Stomach (tissue), 8 donors: ENCODE measurements at regions not wholly inside any gene's neighbourhood (a gene's known extent, or its start where the extent isn't known, plus 50 kb on each side); places are given as distances from the start of the nearest gene placed in this dataset.

Source experiments
- DNase-seq, 2 donors: peaks; one replicate each; pipeline versions ENCODE4 v3.0.0 to v3.0.0-alpha.2; 2013 to 2019
- H3K27ac ChIP-seq, 5 donors: fragments of 200-600 bp in 4 of 5; sonication (generic) in 4 of 5; one replicate each; pipeline ENCODE4 v1.5.1; 2013 to 2019; ENCODE audit warnings: mild to moderate bottlenecking in 1 of 5, moderate library complexity in 1 of 5
- H3K27me3 ChIP-seq, 3 donors: fragments of 200-600 bp; sonication (generic); one replicate each; pipeline ENCODE4 v1.5.1; 2017 to 2019; ENCODE audit warnings: mixed run types in 1 of 3
- H3K36me3 ChIP-seq, 4 donors: fragments of 200-600 bp; sonication (generic); 1 replicate in 3 of 4; 2 replicates in 1 of 4; pipeline ENCODE4 v1.5.1; 2016 to 2019
- H3K4me1 ChIP-seq, 4 donors: fragments of 200-600 bp; sonication (generic); one replicate each; pipeline ENCODE4 v1.5.1; 2016 to 2019
- H3K4me3 ChIP-seq, 4 donors: fragments of 200-600 bp; sonication (generic) in 3 of 4; one replicate each; pipeline ENCODE4 v1.5.1; 2016 to 2019; ENCODE audit warnings: mild to moderate bottlenecking in 1 of 4
- H3K9me3 ChIP-seq, 4 donors: fragments of 200-600 bp; sonication (generic); one replicate each; pipeline ENCODE4 v1.5.1; 2016 to 2019
- CTCF ChIP-seq, 7 experiments: fragments of 450-650 bp in 4 of 7; fragments of 200-600 bp in 3 of 7; sonication (generic) in 3 of 7; IDR thresholded peaks; one replicate each; pipeline ENCODE4 v1.5.1; 2016 to 2019; ENCODE audit warnings: antibody characterized with exemption in 7 of 7, control low read depth in 2 of 7, mild to moderate bottlenecking in 1 of 7
- EP300 ChIP-seq: sonication (generic); formaldehyde crosslinking; IDR thresholded peaks from one replicate; pipeline ENCODE4 v1.6.1; 2017; ENCODE audit warnings: antibody characterized with exemption
- POLR2A ChIP-seq, 4 donors: fragments of 450-650 bp; IDR thresholded peaks; one replicate each; pipeline ENCODE4 v1.6.1; 2016; ENCODE audit warnings: antibody characterized with exemption in 4 of 4, control low read depth in 2 of 4, mild to moderate bottlenecking in 1 of 4, moderate library complexity in 1 of 4
- POLR2AphosphoS5 ChIP-seq, 3 donors: sonication (generic); formaldehyde crosslinking; IDR thresholded peaks; one replicate each; pipeline ENCODE4 v1.6.1; 2016; ENCODE audit warnings: antibody characterized with exemption in 3 of 3
- WGBS, 5 donors: extraction: QIAGEN DNeasy Blood & Tissue Kit in 3 of 5; methylation state at CpG; one replicate each; pipeline versions ENCODE4 v1.1.5 to v1.1.7; 2013 to 2018; 5-methylcytosine and 5-hydroxymethylcytosine counted together
- intact Hi-C: fragments of 100-400 bp; cut with DNase I; formaldehyde crosslinking; loops from one replicate; pipeline ENCODE4 v1.15.1; 2023; ENCODE audit warnings: low total_unique reads
- donor health status: healthy with polysubstance abuse.
- donor health status: Bipolar disorder and iron deficiency.
- donor health status: healthy.

- no peak for DNase-seq
- TF ChIP-seq POLR2A (IDR thresholded peaks at IDR 0.05): no peak
- no peak for TF ChIP-seq EP300
- no peak for TF ChIP-seq POLR2AphosphoS5 (IDR thresholded peaks at IDR 0.05)
- no peak for TF ChIP-seq CTCF (IDR thresholded peaks at IDR 0.05)
- H3K4me1 ChIP-seq: no peaks in the 10 kb centered on the region
- H3K9me3 ChIP-seq: peaks cover 0 to 7% (median 4%) of the 10 kb centered on the region in 4 donors
- H3K4me3 ChIP-seq: no peak overlapping the region
- intact Hi-C loops: no loop called here
- no peaks in the 10 kb centered on the region for H3K36me3 ChIP-seq
- H3K27ac ChIP-seq: no peak overlapping the region
- 53 to 61% (median 57%) methylated on average over 3 of the region's 3 CpGs for WGBS, 5 donors
- H3K27me3 ChIP-seq: no peaks in the 10 kb centered on the region
Measured at GRCh38 chr1:194155962-194156361, 969.5 kb upstream of the B3GALT2 start.

- intact Hi-C loops: no loop called here
- no peak for TF ChIP-seq CTCF (IDR thresholded peaks at IDR 0.05)
- TF ChIP-seq POLR2A (IDR thresholded peaks at IDR 0.05): no peak
- no peak for TF ChIP-seq EP300
- Histone ChIP-seq H3K4me1 (no peaks in the 10 kb centered on the region), H3K9me3 (no peaks in the 10 kb centered on the region), H3K27me3 (no peaks in the 10 kb centered on the region), H3K4me3 (no peak overlapping the region), H3K36me3 (no peaks in the 10 kb centered on the region), H3K27ac (no peak overlapping the region)
- WGBS, 5 donors: 58 to 80% (median 69%) methylated on average over 1 of the region's 1 CpG
- DNase-seq: no peak
Measured at GRCh38 chr1:194151056-194151455, 964.6 kb upstream of the B3GALT2 start.

GRCh38 chr1:194150242-194150641 lies 963.8 kb upstream of the B3GALT2 start:
- no peak for TF ChIP-seq CTCF (IDR thresholded peaks at IDR 0.05)
- no peak for TF ChIP-seq POLR2AphosphoS5 (IDR thresholded peaks at IDR 0.05)
- TF ChIP-seq EP300: no peak
- TF ChIP-seq POLR2A (IDR thresholded peaks at IDR 0.05): no peak
- intact Hi-C loops: no loop called here
- Histone ChIP-seq H3K27ac (no peak overlapping the region), H3K9me3 (no peaks in the 10 kb centered on the region), H3K4me3 (no peak overlapping the region), H3K36me3 (no peaks in the 10 kb centered on the region), H3K4me1 (no peaks in the 10 kb centered on the region), H3K27me3 (no peaks in the 10 kb centered on the region)
- DNase-seq: no peak

- WGBS, 5 donors: 80 to 87% (median 82%) methylated on average over 2 of the region's 2 CpGs
- H3K36me3 ChIP-seq: no peaks in the 10 kb centered on the region
- no peak for TF ChIP-seq POLR2A (IDR thresholded peaks at IDR 0.05)
- no peak for TF ChIP-seq CTCF (IDR thresholded peaks at IDR 0.05)
- TF ChIP-seq EP300: no peak
- TF ChIP-seq POLR2AphosphoS5 (IDR thresholded peaks at IDR 0.05): no peak
- no peaks in the 10 kb centered on the region for H3K9me3 ChIP-seq
- no peaks in the 10 kb centered on the region for H3K4me1 ChIP-seq
- no peak overlapping the region for H3K4me3 ChIP-seq
- intact Hi-C loops: no loop called here
- no peak overlapping the region for H3K27ac ChIP-seq
- DNase-seq: no peak
- no peaks in the 10 kb centered on the region for H3K27me3 ChIP-seq
Measured at GRCh38 chr1:194133152-194133551, 946.7 kb upstream of the B3GALT2 start.
